ENCODE measurements at regions not wholly inside any gene's neighbourhood (a gene's known extent, or its start where the extent isn't known, plus 50 kb on each side); places are given as distances from the start of the nearest gene placed in this dataset.
"Not testable (repeated sequence)": the region's sequence is repeated elsewhere in the genome, so short reads cannot be mapped to it uniquely, and the experiment has no call there.

GRCh38 chr10:118914629-118915028 lies 114.9 kb upstream of the NANOS1 start:
- no peak for DNase-seq (ENCODE audit: low read depth in 3 of 3)

GRCh38 chr10:118915161-118915560 lies 114.4 kb upstream of the NANOS1 start:
- no peak for DNase-seq (ENCODE audit: low read depth in 3 of 3)

- no peak for DNase-seq (ENCODE audit: low read depth in 3 of 3)
Observed at GRCh38 chr10:118916777-118917176, 112.7 kb upstream of the NANOS1 start.

- no peak for DNase-seq (ENCODE audit: low read depth in 3 of 3)
Observed at GRCh38 chr10:118917701-118918100, 111.8 kb upstream of the NANOS1 start.

- DNase-seq (ENCODE audit: low read depth in 3 of 3) = no peak
Observed at GRCh38 chr10:118918116-118918515, 111.4 kb upstream of the NANOS1 start.

GRCh38 chr10:118918587-118918986 lies 110.9 kb upstream of the NANOS1 start:
- no peak for DNase-seq (ENCODE audit: low read depth in 3 of 3)

- DNase-seq (ENCODE audit: low read depth in 3 of 3) = no peak
Observed at GRCh38 chr10:118920206-118920605, 109.3 kb upstream of the NANOS1 start.

- DNase-seq (ENCODE audit: low read depth in 3 of 3) = no peak
Observed at GRCh38 chr10:118922226-118922625, 107.3 kb upstream of the NANOS1 start.

- no peak for DNase-seq (ENCODE audit: low read depth in 3 of 3)
Observed at GRCh38 chr10:118922972-118923371, 106.5 kb upstream of the NANOS1 start.

- no peak for DNase-seq (ENCODE audit: low read depth in 3 of 3)
Observed at GRCh38 chr10:118924493-118924892, 105.0 kb upstream of the NANOS1 start.

- DNase-seq (ENCODE audit: low read depth in 3 of 3) = no peak
Observed at GRCh38 chr10:118925404-118926071, 104.0 kb upstream of the NANOS1 start.

GRCh38 chr10:118926072-118926417 lies 103.5 kb upstream of the NANOS1 start:
- DNase-seq (ENCODE audit: low read depth in 3 of 3) = no peak

- no peak for DNase-seq (ENCODE audit: low read depth in 3 of 3)
Observed at GRCh38 chr10:118926441-118926840, 103.1 kb upstream of the NANOS1 start.

GRCh38 chr10:118926903-118927302 lies 102.6 kb upstream of the NANOS1 start:
- no peak for DNase-seq (ENCODE audit: low read depth in 3 of 3)

GRCh38 chr10:118927321-118927720 lies 102.2 kb upstream of the NANOS1 start:
- DNase-seq (ENCODE audit: low read depth in 3 of 3) = no peak

- DNase-seq (ENCODE audit: low read depth in 3 of 3) = no peak
Observed at GRCh38 chr10:118930614-118931013, 98.9 kb upstream of the NANOS1 start.

- no peak for DNase-seq (ENCODE audit: low read depth in 3 of 3)
Observed at GRCh38 chr10:118931436-118931835, 98.1 kb upstream of the NANOS1 start.

GRCh38 chr10:118932154-118932553 lies 97.4 kb upstream of the NANOS1 start:
- DNase-seq (ENCODE audit: low read depth in 3 of 3) = not testable (repeated sequence)

- no peak for DNase-seq (ENCODE audit: low read depth in 3 of 3)
Observed at GRCh38 chr10:118937226-118937625, 92.3 kb upstream of the NANOS1 start.

- DNase-seq (ENCODE audit: low read depth in 3 of 3) = no peak
Observed at GRCh38 chr10:118939211-118940007, 90.1 kb upstream of the NANOS1 start.

- no peak for DNase-seq (ENCODE audit: low read depth in 3 of 3)
Observed at GRCh38 chr10:118940386-118940785, 89.1 kb upstream of the NANOS1 start.

- DNase-seq (ENCODE audit: low read depth in 3 of 3) = no peak
Observed at GRCh38 chr10:118943253-118943652, 86.3 kb upstream of the NANOS1 start.

GRCh38 chr10:118944959-118945633 lies 84.4 kb upstream of the NANOS1 start:
- DNase-seq (ENCODE audit: low read depth in 3 of 3) = no peak
